NCI-H748 treated with DMSO at 0.1 percent for 48 hours (cell line): ENCODE measurements at regions not wholly inside any gene's neighbourhood (a gene's known extent, or its start where the extent isn't known, plus 50 kb on each side); places are given as distances from the start of the nearest gene placed in this dataset.

ENCODE experiments used
- DNase-seq: peaks from one replicate; lab custom pipeline; 2025; lab: John Stamatoyannopoulos, UW

DNA sequence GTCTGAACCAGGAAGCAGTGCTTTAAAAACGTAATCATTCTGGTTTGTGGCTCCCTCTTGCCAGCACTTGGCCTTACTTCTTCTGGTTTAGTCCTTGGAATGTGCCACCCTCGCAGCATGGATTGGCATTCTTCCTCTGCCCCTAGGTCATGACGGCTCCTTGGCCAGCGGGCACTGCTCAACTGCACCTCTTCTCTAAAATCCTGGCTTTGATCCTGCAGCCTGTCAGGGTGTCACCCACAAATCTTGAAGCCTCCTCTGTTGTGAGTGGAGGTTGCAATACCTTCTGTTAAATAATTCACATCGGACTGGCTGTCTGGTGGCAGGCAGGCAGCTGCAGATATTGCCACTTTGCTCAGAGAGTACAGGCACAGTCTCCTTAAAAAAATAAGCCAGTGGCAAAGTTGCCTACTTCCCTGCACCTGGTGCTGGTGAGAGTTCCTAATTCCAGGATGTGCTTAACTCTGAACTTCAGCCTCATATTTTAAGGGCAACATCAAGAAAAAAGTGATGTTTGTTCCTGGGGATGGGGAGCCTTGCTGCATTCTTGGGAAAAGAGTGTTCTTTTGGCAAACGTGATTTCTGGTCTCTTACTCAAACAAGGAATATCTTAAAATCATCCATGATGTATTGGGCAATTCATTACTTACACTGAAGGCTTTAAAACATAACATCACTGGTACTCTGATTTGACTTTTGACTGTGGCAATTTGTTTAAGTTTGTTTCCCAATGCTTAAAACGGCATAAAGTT, 179.8 kb downstream of the FOXA2 start:
- peak; percentile 65 for DNase-seq

DNA sequence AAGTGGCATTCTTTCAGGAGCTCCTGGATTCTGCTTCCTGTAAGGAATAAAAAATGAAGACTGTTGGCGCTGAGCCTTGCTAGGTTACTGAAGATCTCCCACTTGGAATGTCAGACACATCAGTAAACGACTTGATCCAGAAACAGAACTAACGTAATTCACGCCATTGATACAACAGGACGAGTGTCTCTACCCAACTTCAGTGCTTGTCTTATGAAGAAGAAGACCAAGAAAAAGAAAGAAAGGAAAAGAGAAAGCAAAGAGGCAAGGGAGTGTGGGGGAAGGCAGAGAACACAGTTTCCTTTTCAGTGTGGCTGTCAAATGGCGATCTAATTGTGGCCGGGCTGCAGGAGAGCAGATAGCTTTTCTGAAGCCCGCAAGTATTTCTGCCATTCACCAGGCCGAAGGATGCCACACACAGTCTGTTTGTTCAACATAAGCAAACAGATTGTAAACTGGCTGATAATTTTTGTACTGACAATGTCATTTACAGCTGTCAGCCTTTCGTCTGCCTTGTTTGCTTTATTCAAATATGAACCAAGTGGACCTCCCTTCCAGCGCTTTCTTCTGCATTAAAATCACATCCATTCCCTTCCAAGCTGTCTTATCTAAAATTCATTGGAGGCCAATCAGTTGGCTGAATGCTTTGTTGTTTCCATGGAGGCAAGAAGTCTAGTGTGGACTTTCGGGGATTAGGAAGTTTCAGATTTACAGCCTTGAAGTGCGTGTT, 180.6 kb downstream of the FOXA2 start:
- peak; percentile 90 for DNase-seq

DNA sequence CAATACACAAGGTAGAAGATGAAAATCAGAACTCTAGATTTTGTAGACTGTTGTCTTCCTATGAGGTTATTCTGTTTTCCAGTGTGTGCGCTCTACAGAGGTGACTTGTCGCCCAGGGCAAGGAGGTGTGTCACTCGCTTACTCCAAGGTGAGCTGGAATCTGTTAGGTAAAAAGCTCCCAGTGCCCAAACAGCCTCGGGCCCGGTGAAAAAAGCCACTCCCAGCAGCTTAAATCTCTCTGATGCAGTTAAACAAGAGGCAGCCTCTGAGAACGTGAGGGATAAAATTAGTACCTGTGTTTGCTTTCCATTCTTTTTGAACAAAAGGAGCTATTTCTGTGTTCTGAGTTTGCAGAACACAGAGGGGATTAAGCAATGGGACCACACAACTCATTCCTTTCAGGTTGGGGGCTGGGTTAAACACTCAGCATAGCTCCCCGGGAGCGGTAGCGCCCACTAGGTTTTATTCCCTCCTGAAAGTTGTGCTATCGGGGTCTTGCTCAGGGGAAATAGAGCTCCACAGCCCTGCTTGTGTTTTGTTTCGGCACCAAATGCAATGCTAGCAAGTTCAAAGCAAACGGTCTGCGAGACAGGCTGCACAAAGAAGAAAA, 181.2 kb downstream of the FOXA2 start:
- peak; percentile 95 for DNase-seq

DNA sequence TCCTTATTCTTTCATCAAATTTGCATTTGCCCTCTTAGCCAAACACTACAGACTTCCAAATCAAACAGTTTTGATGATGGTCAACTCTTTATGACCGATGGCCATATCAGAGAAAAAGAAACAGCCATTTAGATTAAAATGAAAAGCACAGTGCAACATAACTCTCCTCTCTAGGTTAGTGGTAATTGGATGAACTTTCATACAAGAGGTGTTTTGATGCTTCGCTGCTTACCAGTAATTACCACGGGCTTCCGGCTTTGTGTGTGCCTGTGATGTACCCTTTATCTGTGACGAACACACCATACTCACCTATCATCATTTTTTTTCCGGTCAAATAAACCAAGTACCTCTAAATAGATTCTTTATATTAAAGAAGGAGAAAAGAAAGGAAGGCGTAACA, 181.8 kb downstream of the FOXA2 start:
- peak; percentile 94 for DNase-seq

DNA sequence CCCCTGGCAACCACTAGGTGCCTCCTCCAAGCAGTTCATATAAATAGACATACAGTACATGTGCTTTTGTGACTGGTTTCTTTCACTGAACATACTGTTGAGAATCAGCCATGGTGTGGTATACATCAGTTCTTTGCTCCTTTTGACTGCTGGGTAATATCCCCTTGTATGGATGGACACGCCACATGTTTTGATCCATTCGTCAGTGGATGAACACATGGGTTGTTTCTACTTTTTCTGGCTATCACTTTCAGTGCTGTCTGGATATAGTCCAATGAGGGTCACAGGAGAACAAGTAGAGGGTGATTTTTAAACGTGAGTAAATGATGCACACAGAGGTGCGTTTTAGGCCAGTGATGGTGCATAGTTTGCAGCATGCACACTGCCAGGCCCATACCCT, 183.9 kb downstream of the FOXA2 start:
- no peak for DNase-seq

DNA sequence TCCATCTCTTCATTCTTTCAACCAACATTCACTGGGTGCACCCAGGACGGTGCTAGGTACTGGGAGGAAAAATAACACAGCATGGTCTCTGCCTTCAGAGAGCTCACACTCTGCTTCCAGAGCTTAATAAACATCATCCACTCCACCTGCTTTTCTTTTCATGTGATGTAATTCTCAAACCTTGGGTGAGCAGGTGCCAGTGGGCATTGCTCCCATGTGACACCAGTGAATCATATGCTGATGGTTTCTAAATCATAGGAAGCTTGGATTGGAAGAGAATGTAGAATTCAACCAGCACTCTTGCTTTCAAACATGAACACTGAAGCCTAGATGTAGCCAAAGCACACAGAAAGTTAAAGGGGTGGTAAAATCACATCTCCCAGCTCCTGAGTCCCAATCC, 189.8 kb downstream of the FOXA2 start:
- DNase-seq: no peak

DNA sequence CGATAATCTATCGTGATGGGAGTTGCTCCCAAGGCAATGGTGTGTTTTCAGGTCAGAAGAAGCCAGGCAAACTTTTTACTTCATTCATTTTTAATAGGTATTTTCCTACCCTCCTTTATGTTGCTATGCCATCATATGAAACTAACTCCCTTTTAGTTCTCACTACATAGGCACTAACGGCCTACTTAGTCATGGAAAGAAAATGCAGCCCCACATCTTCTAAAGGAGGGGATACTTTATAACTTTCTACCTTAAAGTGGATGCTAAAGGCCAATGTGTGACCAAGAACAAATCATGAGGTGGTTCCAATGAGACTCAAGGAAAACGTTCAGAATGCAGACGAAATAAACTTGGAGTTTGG, 193.8 kb downstream of the FOXA2 start:
- no peak for DNase-seq

DNA sequence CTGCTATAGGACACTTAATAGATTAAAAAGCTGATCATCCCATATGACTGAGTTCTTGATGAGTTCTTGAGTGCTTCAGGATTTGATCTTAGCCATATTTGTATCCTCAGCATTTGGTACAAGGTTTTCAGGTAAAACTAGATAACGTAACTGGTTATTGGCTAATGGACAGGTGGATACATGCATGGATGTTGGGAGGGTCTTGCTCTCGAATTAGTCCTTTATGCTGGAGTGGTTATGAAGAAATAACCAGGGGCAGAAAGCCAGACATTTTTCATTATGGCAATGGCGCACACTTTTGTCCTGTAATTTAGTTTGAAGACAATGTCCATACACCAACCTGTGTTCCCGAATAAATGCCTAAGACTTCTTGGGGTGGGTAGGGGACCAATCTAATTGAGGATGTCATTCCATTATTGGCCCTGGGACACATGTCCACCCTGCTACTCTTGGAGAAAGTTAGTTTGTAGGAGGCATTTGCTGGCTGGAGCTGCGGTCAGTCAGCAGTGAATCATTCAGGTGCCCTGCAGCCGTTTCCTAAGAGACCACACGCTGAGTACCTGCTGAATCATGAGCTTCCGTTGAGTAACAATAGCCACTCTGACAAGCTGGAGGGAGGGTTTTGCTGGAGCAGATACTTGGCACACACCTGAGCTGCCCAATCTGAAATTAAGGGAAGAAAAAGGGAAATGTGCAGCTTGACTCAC, 194.4 kb downstream of the FOXA2 start:
- peak; percentile 95 for DNase-seq

DNA sequence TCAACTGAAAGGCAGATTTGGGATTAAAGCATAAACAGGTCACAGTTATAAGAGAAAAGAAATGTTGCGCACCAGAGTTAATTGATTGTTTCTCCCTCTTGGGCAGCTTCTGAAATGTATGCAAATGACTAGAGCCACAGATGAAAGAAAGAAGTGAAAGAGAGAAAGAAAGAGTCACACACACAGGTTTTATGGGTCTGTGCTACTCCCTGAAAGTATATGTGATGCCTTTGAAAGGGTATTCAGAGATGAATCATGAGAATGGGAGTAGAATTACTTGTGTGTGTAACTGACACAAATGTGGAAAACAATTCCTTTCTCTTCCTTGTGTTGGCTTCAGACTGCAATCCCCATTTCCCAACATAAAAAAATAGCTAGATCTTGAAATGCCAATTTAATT, 196.9 kb downstream of the FOXA2 start:
- no peak for DNase-seq

DNA sequence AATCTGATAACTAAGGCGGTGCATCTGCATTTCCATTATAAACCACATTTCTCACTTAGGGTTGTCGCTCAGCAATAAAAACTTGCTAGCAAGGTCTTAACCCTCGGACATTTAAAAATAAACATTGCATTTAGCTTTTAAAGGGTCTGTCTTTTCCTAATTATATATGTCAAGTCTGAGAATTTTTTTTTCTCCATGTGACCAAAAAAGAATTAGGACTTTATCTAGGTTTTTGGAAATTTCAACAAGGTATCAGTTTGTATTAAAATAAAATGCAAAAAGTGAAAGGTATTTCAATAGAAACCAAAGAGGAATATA, 198.1 kb downstream of the FOXA2 start:
- no peak for DNase-seq

DNA sequence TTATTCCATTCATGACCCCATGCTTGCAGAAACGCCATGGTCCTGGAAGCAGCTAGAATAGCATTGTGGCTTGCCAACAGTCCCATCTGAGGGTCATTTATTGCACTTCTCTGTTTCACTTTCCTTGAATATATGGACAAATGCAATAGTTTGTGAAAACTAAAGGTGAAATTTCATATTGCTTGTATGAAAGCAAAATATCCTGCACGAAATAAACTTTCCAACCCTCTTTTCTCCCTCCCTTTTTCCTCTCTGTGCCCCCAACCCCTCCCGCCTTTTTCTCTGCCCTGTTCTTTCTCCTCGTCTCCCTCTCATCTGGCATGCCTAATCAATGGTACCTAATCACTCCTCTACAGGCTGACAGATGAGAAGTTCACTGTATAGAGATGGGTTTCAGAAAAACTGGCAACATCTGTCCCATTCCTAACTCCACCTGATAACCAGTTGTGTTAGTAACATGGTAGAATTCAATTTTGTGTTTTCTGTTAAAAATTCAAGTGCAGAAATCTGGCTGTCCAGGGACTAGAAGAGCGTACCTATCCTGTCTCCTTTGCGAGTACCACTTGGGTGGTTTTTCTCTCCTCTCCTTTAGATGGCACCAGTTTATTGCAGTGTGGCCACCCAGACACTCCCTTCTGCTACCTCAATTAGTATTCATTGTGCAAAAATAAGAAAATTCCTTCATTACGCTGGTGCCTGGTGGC, 198.6 kb downstream of the FOXA2 start:
- DNase-seq: peak; percentile 90

DNA sequence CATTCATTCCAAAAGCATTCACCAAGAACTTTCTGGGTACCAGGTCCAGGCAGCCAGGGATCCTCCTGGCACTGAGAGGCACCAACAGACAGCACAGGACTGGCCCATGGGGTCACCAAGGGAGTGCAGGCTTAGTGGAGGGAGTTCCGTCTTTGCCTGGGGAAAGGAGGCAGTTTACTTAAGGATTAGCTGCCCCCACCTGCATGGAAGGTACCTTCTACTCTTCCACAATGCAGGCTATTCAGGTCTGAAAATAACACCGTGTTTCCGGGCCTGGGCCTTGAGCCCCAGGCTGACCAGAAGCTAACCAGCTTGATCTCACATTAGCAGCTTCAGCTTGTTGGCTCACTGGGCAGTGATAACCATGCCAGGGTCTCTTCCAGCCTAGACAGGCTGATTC, 199.4 kb downstream of the FOXA2 start:
- DNase-seq: no peak

DNA sequence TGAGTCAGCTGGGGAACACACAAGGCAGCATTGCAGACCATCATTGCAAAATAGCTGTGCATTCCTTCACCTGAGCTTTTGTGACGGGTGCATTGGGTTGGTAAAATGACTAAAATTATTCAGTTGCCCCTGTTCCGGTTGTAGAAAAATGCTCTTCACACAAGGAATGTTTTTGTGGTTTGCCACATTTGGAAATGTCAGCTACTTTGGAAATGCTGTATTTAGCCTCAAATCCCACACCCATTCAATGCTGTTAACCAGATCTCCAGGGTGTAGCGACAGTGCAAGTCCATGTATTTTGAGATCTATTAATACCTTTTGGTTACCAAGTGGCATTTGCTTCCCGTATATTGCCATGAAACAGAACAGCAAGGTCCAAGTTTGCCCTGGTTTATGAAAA, 201.2 kb downstream of the FOXA2 start:
- DNase-seq: no peak

DNA sequence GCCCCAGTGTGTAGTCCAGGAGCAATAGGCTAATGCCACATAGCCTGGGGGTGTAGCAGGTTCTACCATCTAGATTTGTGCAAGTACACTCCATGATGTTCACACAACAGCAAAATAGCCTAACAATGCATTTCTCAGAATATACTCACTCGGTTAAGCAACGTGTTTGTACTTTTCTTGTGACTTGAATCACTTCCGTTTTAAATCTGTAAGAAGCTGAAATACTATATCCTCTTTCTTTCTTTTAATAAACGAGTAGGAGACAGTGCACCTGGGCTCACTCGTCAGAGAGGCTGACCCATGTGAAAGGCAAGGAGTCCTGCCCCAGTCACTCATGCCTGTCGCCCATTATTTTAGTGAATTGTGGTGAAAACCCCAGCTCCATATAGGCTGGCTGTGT, 201.6 kb downstream of the FOXA2 start:
- no peak for DNase-seq

DNA sequence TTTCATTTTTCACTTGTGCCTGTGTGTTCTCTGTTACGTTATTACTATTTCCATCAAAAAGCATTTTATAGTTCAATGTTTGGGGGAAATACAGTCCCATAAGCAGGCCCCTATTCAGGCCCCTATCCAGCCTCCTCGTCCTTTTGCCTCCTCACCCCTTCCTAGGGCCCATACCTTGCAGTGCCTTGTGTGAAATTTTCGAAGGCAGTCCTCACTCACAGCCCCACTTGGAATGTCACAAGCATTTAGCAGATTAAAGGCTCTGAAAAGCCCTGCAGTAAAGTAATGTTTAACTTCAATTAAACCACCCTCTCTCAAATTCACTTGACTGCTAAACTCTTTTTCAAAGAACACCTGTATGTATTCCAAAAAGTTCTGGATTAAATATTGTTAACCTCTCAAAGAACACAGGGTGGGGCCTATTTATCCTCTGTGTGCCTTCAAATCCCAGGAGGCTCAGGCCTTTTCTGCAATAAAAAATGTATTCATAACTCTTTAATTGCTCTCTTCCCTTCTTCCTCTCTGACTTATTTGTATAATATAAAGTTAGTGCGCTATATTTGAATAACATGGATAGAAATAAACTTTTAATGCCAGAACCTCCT, 202.5 kb downstream of the FOXA2 start:
- DNase-seq: no peak

DNA sequence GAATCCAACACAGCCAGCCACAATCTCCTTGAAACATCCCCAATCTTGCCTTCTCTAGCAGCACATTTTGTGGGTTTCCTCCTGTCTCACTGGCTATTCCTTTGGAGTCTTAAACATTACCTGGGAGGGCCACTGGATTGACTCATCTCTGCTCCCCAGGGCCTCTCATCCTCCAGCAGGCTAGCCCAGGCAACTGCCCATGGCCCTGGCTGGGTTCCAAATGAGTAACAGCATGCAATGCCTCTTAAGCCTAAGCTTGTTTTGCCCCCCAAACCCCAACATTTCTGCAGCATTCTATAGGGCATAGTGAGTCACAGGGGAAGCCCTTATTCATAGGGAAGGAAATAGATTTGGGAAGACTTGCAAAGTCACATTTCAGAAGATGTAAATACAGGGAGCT, 204.9 kb downstream of the FOXA2 start:
- DNase-seq: no peak

DNA sequence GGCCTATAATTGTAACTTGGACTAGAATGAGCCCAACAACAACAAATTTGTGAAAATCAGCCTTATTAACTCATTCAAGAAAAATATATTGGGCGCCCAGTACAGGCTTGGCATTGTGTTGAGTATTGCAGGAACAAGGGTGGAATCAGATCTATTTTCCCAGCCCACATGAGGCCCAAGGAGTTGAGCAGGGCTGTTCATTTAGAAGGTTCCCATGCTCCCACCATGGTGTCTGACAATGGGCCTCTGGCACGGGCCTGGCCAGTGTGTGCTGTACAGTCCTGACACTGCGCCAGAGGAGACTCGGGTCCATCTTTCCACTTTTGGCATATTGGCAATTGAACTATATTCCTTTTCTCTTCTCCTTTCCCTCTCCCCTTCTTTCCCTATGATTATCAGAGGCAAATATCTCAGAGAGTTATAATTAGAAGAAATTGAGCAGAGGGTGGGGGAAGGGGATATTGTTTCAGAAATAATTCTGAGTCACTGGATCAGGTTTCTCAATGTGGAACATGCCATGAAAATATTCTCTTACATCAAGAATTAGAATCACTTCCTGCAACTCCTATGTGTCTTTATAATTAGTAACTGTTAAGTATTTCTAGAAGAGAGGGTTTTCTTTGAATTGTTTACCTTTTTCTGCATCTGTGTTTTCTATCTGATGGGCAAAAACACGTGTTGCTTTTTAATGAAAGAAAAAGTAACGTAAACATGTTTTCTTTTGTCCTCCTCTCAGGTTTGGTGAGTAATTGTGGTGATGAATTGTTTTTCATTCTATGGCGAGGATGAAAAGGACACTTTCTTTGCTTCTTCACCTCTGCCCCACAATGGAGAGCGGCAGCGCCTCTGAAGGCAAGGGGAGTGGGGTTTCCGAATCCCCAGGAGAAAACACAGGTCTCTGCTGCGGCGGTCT, 209.4 kb downstream of the FOXA2 start:
- peak; percentile 59 for DNase-seq

DNA sequence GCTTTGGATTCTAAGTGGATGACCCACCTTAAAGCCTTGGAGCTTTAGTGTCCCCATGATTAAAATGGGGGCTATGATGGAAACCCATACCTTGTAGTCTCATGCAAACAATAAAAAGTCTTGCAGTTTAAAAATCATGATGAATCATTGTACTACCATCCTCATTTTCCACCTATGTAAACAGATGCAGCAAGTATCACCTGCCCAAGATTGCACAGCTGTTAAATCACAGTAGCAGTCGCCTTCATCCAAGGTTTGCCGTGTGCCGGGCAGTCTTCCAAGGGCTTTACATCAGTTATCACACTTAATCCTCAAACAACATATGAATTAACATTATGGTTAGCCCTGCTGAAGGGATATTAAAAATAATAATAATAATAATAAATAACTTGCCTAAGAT, 210.3 kb downstream of the FOXA2 start:
- DNase-seq: peak; percentile 71

DNA sequence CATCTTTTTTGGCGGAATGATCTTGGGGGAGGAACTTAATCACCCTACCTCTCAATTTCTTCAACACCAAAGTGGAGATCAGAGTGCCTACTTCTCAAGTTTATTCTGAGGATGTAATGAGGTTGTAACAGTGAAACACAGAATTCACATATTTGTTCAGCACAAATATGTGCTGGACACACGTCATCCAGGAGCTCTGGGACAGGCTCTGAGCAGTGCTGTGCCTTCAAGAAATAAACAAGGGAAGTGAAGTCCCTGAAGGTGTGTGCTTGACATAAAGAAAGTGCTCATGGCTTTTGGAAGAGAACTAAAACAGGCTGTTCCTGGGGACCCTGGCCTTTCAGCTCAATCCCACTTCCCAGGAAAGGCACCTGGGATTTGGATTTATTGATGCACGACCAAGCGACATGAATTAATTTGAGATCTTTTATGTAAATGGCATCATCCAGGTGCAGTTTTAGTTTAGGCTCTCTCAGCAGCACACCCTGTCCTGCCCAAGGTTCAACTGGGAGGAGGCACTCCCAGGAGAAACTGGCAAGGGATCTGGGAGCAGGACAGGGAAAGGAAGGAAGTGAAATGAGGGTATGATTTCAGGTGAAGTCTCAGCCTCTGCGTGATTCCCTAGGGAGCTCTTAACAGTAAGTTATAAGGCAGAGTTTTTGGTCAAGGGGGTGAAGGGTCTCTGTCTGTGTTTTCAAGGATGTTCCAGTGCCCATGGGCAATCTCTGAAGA, 211.0 kb downstream of the FOXA2 start:
- no peak for DNase-seq

DNA sequence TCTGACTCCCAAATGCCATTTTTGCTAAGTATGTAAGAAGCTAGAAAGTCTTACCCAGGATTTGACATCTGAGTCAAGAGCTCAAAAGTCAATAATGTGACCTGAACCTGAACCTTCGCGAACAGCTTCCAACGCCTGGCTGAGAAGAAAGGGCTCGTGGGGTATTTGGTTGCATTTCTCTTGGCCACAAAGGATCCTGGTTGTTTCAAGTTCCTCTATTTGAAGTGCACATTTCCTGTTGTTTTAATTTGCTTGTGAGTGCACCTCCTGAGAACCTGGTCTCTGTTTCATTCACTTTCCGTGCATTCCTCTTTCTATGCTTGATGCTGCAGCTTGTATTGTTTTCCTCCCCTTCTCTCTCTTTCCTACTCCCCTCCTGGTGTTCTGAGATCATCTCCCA, 212.5 kb downstream of the FOXA2 start:
- DNase-seq: no peak
